Spleen (tissue), 7 donors: ENCODE measurements at regions not wholly inside any gene's neighbourhood (a gene's known extent, or its start where the extent isn't known, plus 50 kb on each side); places are given as distances from the start of the nearest gene placed in this dataset.

Source experiments
- POLR2A ChIP-seq, 3 donors: fragments of 450-650 bp; IDR thresholded peaks; one replicate each; pipeline ENCODE4 v1.5.1; 2017; ENCODE audit warnings: antibody characterized with exemption in 3 of 3, mild to moderate bottlenecking in 1 of 3
- POLR2AphosphoS5 ChIP-seq, 3 donors: sonication (generic); formaldehyde crosslinking; IDR thresholded peaks; one replicate each; pipeline ENCODE4 v1.5.1; 2017; ENCODE audit warnings: antibody characterized with exemption in 3 of 3
- TF ChIP-seq, protein P1 (sequence below), 11 experiments: fragments of 200-600 bp in 7 of 11; fragments of 450-650 bp in 4 of 11; sonication (generic) in 4 of 11; IDR thresholded peaks in 8 of 11; conservative IDR thresholded peaks in 3 of 11; 1 replicate in 7 of 11; 2 replicates in 4 of 11; pipeline versions ENCODE4 v1.4.0 to v1.8.0; 2016 to 2021; ENCODE audit warnings: antibody characterized with exemption in 11 of 11, inconsistent platforms in 4 of 11, mild to moderate bottlenecking in 1 of 11
- donor health status: DM: no; HTN: no; CAD: no; lungs with moderate emphysema.
- donor health status: DM: no; HTN: no; CAD: no.
- donor health status: DM: no; HTN: no; CAD: no.

DNA sequence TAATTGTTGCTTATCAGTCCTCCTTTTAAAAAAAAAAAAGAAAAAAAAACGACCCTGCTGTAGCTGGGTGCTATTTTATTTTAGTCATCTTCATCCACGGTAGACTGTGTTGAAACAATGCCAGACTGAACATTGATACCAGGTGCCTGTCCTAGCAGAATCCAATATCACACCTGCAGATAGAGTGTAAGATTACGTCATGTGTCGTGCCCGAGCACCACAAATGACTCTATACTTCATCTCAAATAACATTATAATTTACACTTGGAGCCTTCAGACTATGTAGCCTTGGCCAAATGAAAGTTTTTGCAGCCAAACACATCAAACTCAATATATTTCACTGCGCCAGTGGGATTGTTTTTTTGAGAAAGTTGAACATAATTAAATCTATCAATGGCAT is 410.6 kb downstream of the FGF9 start:
- TF ChIP-seq, protein P1, sequence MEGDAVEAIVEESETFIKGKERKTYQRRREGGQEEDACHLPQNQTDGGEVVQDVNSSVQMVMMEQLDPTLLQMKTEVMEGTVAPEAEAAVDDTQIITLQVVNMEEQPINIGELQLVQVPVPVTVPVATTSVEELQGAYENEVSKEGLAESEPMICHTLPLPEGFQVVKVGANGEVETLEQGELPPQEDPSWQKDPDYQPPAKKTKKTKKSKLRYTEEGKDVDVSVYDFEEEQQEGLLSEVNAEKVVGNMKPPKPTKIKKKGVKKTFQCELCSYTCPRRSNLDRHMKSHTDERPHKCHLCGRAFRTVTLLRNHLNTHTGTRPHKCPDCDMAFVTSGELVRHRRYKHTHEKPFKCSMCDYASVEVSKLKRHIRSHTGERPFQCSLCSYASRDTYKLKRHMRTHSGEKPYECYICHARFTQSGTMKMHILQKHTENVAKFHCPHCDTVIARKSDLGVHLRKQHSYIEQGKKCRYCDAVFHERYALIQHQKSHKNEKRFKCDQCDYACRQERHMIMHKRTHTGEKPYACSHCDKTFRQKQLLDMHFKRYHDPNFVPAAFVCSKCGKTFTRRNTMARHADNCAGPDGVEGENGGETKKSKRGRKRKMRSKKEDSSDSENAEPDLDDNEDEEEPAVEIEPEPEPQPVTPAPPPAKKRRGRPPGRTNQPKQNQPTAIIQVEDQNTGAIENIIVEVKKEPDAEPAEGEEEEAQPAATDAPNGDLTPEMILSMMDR (IDR thresholded peaks at IDR 0.05 in 8 of 11, conservative IDR thresholded peaks at IDR 0.05 in 3 of 11) = no peak
- TF ChIP-seq POLR2AphosphoS5 (IDR thresholded peaks at IDR 0.05) (no peak), POLR2A (IDR thresholded peaks at IDR 0.05) (no peak)
